ENCODE measurements at regions not wholly inside any gene's neighbourhood (a gene's known extent, or its start where the extent isn't known, plus 50 kb on each side); places are given as distances from the start of the nearest gene placed in this dataset.

- Histone ChIP-seq H3K9ac (replicated peaks in 1 of 4; ENCODE audit: extremely low read depth in 1 of 4, low read depth in 3 of 4, low read length in 3 of 4) (no peak overlapping the region), H4K20me1 (replicated peaks in 1 of 2; ENCODE audit: control insufficient read depth in 1 of 2, insufficient read depth in 2 of 2, low read length in 2 of 2) (no peaks in the 10 kb centered on the region), H3K56ac (replicated peaks; ENCODE audit: insufficient read length, low read depth, low read length) (no peak overlapping the region), H2BK12ac (ENCODE audit: low read depth, low read length) (no peak overlapping the region), H3K23ac (ENCODE audit: insufficient read length) (no peak overlapping the region), H2AFZ (ENCODE audit: low read length) (no peak overlapping the region), H4K5ac (ENCODE audit: insufficient read length, low read depth, low read length) (no peak overlapping the region), H2AK5ac (ENCODE audit: low read depth, low read length) (no peak overlapping the region), H2BK15ac (ENCODE audit: low read length) (no peak overlapping the region), H2BK120ac (replicated peaks; ENCODE audit: low read depth, low read length) (no peak overlapping the region), H3K4ac (replicated peaks; ENCODE audit: insufficient read length, low read depth, low read length) (no peak overlapping the region), H3K79me2 (ENCODE audit: control insufficient read depth in 1 of 2, insufficient read depth in 2 of 2, low read length in 2 of 2) (no peaks in the 10 kb centered on the region), H3K23me2 (ENCODE audit: low read depth, low read length) (no peaks in the 10 kb centered on the region; the same call in 1 of the 2 replicates), H4K8ac (ENCODE audit: extremely low read depth, insufficient read depth, low read length) (no peak overlapping the region), H4K91ac (replicated peaks; ENCODE audit: insufficient read length, low read length) (no peak overlapping the region), H3K27ac (ENCODE audit: low read depth, low read length) (no peak overlapping the region), H3K4me2 (ENCODE audit: insufficient read depth in 1 of 2, low read depth in 2 of 2, low read length in 2 of 2) (no peak overlapping the region), H2BK20ac (ENCODE audit: low read length) (no peak overlapping the region), H3K14ac (ENCODE audit: insufficient read length) (no peak overlapping the region), H3K27me3 (replicated peaks in 1 of 4; ENCODE audit: control insufficient read depth in 3 of 4, extremely low read depth in 1 of 4, insufficient read depth in 3 of 4, low read length in 3 of 4) (no peaks in the 10 kb centered on the region), H3K4me1 (replicated peaks in 1 of 4; ENCODE audit: control insufficient read depth in 3 of 4, insufficient read depth in 4 of 4, low read length in 3 of 4) (no peaks in the 10 kb centered on the region), H3K9me3 (ENCODE audit: insufficient read depth in 2 of 2, low read depth in 1 of 2, low read length in 1 of 2) (no peaks in the 10 kb centered on the region), H3K18ac (ENCODE audit: extremely low read depth, low read length) (no peak overlapping the region), H3K36me3 (ENCODE audit: control insufficient read depth in 2 of 4, insufficient read depth in 4 of 4, low read length in 3 of 4) (no peaks in the 10 kb centered on the region; a peak in 1 of 8 replicates), H3K4me3 (ENCODE audit: extremely low read depth in 1 of 4, insufficient read depth in 2 of 4, low read depth in 3 of 4, low read length in 4 of 4) (no peak overlapping the region), H3K79me1 (ENCODE audit: low read depth, low read length) (no peaks in the 10 kb centered on the region), H2BK5ac (ENCODE audit: low read depth, low read length) (no peak overlapping the region)
- DNase-seq (ENCODE audit: low read depth in 1 of 2, low spot score in 2 of 2) (no peak), FAIRE-seq (no peak)
- no peak for TF ChIP-seq EZH2 (IDR thresholded peaks at IDR 0.05; ENCODE audit: low read depth, low read length, severe bottlenecking)
- WGBS, 2 experiments (ENCODE audit: extremely low coverage in 1 of 2, insufficient coverage in 1 of 2, insufficient read length in 1 of 2, insufficient replicate concordance in 2 of 2, low coverage in 1 of 2, low lambda C conversion rate in 2 of 2, missing lambda C conversion rate in 1 of 2): 88% methylated on average over 2 of the region's 2 CpGs; no CpG with 5 or more reads in 1 of the 2 experiments
- ChIA-PET POLR2A (ENCODE audit: partially characterized antibody) (no interaction called here), CTCF (ENCODE audit: partially characterized antibody) (interaction anchor here (0.7 kb wide), 1 partner anchor 94 kb away, joined by 3 read pairs; no protein-coding TSS in a partner anchor)
These were observed 180.6 kb upstream of the TAB2 start for GRCh38 chr6:149136913-149137286.

Data from H1 (cell line).